HG03196 (cell line): ENCODE measurements at regions not wholly inside any gene's neighbourhood (a gene's known extent, or its start where the extent isn't known, plus 50 kb on each side); places are given as distances from the start of the nearest gene placed in this dataset.
"Not testable (repeated sequence)": the region's sequence is repeated elsewhere in the genome, so short reads cannot be mapped to it uniquely, and the experiment has no call there.

Experiments used
- ATAC-seq: cut with Tn5 transposase; IDR thresholded peaks from one replicate; pipeline ENCODE4 v1.9.1; 2021; ENCODE audit not compliant: unreplicated experiment

- not testable (repeated sequence) for ATAC-seq
Observed at GRCh38 chr6:120931520-120932180, 402.6 kb downstream of the TBC1D32 start.

DNA sequence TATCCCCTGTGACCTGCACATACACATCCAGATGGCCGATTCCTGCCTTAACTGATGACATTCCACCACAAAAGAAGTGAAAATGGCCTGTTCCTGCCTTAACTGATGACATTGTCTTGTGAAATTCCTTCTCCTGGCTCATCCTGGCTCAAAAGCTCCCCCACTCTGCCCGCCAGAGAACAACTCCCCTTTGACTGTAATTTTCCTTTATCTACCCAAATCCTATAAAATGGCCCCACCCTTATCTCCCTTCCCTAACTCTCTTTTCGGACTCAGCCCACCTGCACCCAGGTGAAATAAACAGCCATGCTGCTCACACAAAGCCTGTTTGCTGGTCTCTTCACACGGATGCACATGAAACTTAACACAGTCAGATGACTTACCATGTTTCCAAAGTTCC, 403.8 kb downstream of the TBC1D32 start:
- not testable (repeated sequence) for ATAC-seq

GRCh38 chr6:120924214-120924613, 410.1 kb downstream of the TBC1D32 start:
- ATAC-seq, result no peak

GRCh38 chr6:120918137-120918536, 416.1 kb downstream of the TBC1D32 start:
- ATAC-seq, result no peak

DNA sequence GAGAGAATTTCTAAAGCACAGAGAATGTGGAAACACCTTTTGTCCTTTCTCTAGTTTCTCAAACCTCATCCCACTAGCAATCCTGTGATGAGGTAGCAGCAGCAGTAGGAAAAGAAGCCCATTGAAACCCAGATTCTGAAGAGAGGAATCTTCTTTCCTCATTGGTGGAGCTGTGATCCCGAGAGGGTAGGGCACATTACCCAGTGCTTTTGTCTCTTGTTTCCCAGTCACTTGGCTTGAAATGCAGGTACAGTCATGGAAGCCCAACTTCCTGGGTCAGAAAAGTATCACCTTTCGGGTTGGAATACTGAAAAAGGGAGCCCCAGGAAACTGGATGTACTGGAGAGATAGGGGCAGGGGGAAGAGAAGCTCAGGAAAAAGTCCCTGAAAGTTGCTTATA, 417.4 kb downstream of the TBC1D32 start:
- no peak for ATAC-seq

GRCh38 chr6:120913486-120913885, 420.8 kb downstream of the TBC1D32 start:
- no peak for ATAC-seq

GRCh38 chr6:120908767-120909166, 425.5 kb downstream of the TBC1D32 start:
- no peak for ATAC-seq

DNA sequence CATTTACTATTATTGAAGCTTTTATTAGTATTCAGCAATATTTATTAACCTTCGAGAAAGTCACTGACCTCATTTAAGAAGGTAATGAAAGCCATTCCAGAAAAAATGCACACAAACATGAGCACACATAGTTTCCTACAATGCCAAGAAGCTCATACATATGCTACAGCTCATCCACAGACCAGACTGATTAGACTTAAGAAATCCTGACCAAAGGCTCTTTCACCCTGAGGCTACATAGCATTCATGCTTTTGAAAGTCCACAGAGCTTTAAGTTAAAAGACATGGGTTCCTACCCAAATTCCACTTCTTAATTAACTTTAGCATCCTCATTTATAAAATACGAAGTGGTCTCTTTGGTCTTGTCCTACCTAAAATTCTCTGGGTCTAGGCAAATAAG, 430.4 kb downstream of the TBC1D32 start:
- no peak for ATAC-seq

GRCh38 chr6:120899932-120900331, 434.3 kb downstream of the TBC1D32 start:
- no peak for ATAC-seq

DNA sequence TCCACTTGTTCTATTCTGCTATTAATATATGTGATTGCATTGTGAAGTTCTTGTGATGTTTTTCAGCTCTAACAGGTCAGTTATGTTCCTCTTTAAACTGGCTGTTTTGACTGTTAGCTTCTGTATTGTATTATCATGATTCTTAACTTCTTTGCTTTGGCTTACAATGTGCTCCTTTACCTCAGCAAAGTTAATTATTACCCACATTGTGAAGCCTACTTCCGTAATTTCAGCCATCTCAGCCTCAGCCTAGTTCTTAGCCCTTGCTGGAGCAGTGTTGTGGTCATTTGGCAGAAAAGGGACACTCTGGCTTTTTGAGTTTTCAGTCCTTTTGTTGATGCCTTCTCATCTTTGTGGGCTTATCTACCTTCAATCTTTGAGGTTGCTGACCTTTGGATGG, 440.2 kb downstream of the TBC1D32 start:
- no peak for ATAC-seq

DNA sequence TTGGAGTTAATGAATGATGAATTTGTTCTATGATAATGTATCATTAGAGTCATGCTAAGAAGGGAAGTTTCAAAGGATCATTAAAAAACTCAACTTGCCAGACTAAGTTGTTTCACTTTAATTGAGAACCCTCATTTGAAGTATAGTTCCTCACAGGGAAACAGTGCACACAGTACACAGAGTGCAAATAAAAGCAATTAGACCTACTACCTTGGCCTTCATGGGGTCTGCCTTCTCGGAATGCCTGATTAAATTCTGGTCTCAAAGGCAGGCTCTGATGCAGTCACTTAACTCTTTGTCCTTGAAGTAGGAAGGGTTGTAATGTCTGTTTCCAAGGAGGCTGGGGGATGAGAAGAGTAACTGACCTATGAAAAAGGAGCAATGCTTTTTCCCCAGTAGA, 457.3 kb downstream of the TBC1D32 start:
- ATAC-seq, result no peak

- ATAC-seq, result peak; percentile 61
Observed at GRCh38 chr6:120876424-120876823, 457.9 kb downstream of the TBC1D32 start.

GRCh38 chr6:120875900-120876299, 458.4 kb downstream of the TBC1D32 start:
- ATAC-seq, result peak; percentile 47

GRCh38 chr6:120874422-120874821, 459.9 kb downstream of the TBC1D32 start:
- no peak for ATAC-seq

DNA sequence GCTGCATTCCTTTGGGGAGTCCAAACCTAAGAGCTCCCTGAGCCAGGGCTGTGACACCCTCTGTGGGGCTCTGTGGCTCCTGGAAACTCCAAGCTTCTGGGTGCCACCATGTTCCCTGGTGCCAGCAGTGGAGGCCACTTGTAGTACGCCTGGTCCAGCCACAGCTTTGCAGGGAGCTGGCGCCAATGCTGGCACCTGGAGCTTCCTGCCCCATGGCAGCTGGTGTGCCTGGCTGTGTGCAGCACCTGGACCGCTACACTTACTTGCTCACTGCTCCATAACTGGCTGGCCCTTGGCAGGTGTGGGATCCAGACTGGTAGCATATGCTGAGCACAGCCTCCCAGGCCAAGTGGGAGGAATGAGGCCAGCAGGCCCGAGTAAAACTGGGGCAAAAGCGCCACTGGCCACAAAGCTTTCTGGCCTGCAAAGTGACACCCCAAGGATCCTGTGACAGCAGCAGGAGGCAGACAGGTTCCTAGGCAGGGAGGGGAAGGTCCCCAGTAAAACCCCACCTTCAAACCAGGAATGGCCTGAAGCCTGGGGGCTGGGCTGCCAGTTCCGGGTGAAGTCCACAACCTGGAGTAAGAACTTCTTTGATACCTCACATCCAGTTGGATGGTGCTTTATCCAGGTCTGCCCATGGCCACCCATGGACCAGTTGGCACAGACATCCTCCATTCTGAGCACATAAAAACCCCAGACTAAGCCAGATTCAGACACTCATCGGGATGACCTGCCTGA, 461.0 kb downstream of the TBC1D32 start:
- ATAC-seq, result no peak

- no peak for ATAC-seq
Observed at GRCh38 chr6:120872262-120872578, 462.1 kb downstream of the TBC1D32 start.

DNA sequence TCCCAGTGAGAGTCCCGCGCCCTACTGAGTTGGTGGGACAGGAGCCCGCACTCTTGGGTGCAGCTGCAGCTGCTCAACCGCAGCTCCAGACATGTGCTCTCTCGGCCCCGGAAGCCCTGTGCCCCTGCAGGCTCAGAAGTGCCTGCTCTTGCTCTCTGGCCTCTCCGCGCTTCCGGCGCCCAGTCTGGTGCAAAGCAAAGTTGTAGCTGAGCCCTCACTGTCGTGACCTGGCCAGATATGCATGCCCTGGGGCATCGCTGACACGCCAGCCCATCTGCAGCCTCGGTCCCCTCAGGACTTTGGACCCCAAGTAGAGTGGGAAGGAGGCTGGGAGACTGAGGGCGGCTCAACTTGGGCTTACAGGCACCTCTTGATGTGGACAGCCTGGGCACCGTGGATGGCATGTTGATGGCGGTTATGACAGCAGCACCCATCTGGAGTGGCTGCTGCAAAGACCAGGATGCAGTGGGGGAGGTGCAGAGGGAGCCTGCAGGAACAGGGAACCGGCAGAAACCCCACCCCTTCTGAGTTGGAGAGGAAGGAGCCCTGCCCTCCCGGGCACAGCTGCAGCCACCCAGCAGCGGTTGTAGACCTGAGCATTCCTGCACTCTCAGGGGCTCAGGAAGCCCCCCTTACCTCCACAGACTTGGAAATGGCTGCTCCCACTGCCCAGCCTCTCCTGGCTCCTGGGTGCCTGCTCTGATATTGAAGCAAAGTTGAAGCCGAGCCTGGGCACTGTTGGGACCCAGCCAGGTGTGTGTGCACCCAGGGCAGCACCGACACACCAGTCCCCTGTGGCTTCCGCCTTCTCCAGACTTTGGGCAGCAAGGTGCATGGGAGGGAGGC, 462.6 kb downstream of the TBC1D32 start:
- ATAC-seq, result no peak

- ATAC-seq, result no peak
Observed at GRCh38 chr6:120869397-120869796, 464.9 kb downstream of the TBC1D32 start.

GRCh38 chr6:120857422-120857821, 476.9 kb downstream of the TBC1D32 start:
- no peak for ATAC-seq

DNA sequence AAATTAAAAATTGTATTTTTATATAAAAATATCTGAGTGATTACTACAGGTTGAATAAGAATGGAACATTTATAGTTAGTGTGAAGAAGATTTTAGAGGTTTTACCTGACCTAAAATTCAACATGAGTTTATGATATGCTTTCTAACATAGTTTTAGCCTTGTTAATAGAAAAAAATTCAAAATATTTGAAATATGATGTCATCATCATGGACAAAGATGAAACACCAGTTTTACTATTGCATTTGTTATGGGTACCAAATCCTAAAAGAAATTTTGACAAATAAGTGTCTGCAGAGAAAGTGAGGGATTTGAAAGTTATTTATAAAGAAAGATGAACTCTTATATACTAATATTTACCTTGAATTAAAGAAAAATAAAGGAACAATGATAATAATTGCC, 479.7 kb downstream of the TBC1D32 start:
- ATAC-seq, result no peak

DNA sequence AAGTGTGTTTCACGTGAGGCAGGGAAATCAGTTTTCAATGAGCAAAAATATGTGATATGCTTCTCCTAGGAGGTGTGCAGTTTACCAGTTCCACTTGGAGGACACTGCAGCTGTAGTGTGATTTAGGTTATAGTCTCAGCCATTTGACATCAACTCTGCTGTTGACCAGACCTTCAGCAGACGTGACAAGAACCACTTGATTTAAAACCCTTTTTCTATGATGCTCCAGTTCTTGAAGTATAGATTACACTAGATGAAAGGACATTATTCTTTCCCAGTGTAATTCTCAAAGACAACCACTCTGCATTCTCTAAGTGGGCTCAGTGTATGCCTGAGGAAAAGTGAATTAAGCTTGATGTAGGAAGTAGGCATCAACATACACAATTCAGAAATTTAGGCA, 480.8 kb downstream of the TBC1D32 start:
- ATAC-seq, result no peak

- ATAC-seq, result no peak
Observed at GRCh38 chr6:120852293-120852849, 481.9 kb downstream of the TBC1D32 start.
